Endothelial cell of umbilical vein (primary cell): ENCODE measurements at regions not wholly inside any gene's neighbourhood (a gene's known extent, or its start where the extent isn't known, plus 50 kb on each side); places are given as distances from the start of the nearest gene placed in this dataset.
A peak's percentile ranks its signal among the peaks of the same experiment; 100 is the strongest.

Source experiments
- BruUV-seq: library from RNA; stranded (reverse); fragments of 400-500 nt; replicated peaks from 2 replicates; lab custom pipeline; 2021; lab: Mats Ljungman, UMichigan
- CTCF ChIA-PET: fragments of 300-600, 350-600 bp; sonication (Branson Sonifier 250); formaldehyde crosslinking; loops from one replicate; lab custom pipeline; 2021; ENCODE audit warnings: antibody characterized with exemption, inconsistent platforms; lab: Charles Lee
- POLR2A ChIA-PET: fragments of 300-600, 350-600 bp; sonication (Branson Sonifier 250); formaldehyde crosslinking; loops from one replicate; lab custom pipeline; 2021; ENCODE audit warnings: antibody characterized with exemption, inconsistent platforms; lab: Charles Lee
- DNase-seq: peaks from one replicate; pipeline ENCODE4 v3.0.0-alpha.2; 2011; ENCODE audit warnings: low read depth, low spot score
- FAIRE-seq: peaks from 2 replicates; lab custom pipeline; 2011; peaks lifted over from hg19 to GRCh38; lab: Jason Lieb, UNC
- H2AFZ ChIP-seq: 2 replicates; pipeline ENCODE4 v1.6.0; 2012; ENCODE audit warnings: low read depth, low read length, control low read depth, inconsistent platforms
- H3K27ac ChIP-seq: 2 replicates; pipeline ENCODE4 v1.5.1; 2011; ENCODE audit warnings: low read depth, mild to moderate bottlenecking, control low read depth, low read length, moderate library complexity; ENCODE audit not compliant: insufficient read depth
- H3K27me3 ChIP-seq, 2 experiments: 2 replicates each; pipeline versions ENCODE4 v1.6.0 to v1.6.1; 2011; ENCODE audit warnings: low read length in 2 of 2, mixed read lengths in 1 of 2; ENCODE audit not compliant: control insufficient read depth in 2 of 2, insufficient read depth in 2 of 2
- H3K36me3 ChIP-seq, 2 experiments: 2 replicates in 1 of 2; 3 replicates in 1 of 2; pipeline ENCODE4 v1.5.1; 2011; ENCODE audit warnings: low read length in 2 of 2, mild to moderate bottlenecking in 1 of 2, moderate library complexity in 1 of 2; ENCODE audit not compliant: control insufficient read depth in 2 of 2, insufficient read depth in 2 of 2; ENCODE audit errors: extremely low read depth in 1 of 2
- H3K4me1 ChIP-seq: 3 replicates; pipeline ENCODE4 v1.5.1; 2011; ENCODE audit warnings: mild to moderate bottlenecking, low read length; ENCODE audit not compliant: control insufficient read depth, insufficient read depth; ENCODE audit errors: extremely low read depth
- H3K4me2 ChIP-seq: 2 replicates; pipeline ENCODE4 v1.6.1; 2011; ENCODE audit warnings: low read length, control low read depth, mixed read lengths; ENCODE audit not compliant: insufficient read depth
- H3K4me3 ChIP-seq, 3 experiments: fragments of 200-600 bp in 1 of 3; sonication (generic), shearing (Covaris generic) in 1 of 3; replicated peaks in 1 of 3; 2 replicates each; pipeline ENCODE4 v1.5.1; 2011 to 2016; ENCODE audit warnings: control low read depth in 3 of 3, low read length in 3 of 3, mild to moderate bottlenecking in 2 of 3, inconsistent platforms in 1 of 3, low read depth in 1 of 3, moderate library complexity in 1 of 3; ENCODE audit not compliant: insufficient read depth in 1 of 3
- H3K79me2 ChIP-seq: 2 replicates; pipeline ENCODE4 v1.6.0; 2012; ENCODE audit warnings: low read length, inconsistent platforms; ENCODE audit not compliant: control insufficient read depth, insufficient read depth
- H3K9ac ChIP-seq: replicated peaks from 2 replicates; pipeline ENCODE3; 2011; ENCODE audit warnings: low read length, control low read depth; ENCODE audit not compliant: insufficient read depth; ENCODE audit errors: extremely low read depth
- H3K9me1 ChIP-seq: replicated peaks from 3 replicates; pipeline ENCODE4 v1.6.0; 2011; ENCODE audit warnings: mild to moderate bottlenecking, low read length; ENCODE audit not compliant: control insufficient read depth, insufficient read depth; ENCODE audit errors: extremely low read depth
- H3K9me3 ChIP-seq: replicated peaks from 2 replicates; pipeline ENCODE4 v1.5.1; 2012; ENCODE audit warnings: low read length, inconsistent platforms; ENCODE audit not compliant: control insufficient read depth, insufficient read depth
- H4K20me1 ChIP-seq: replicated peaks from 2 replicates; pipeline ENCODE3; 2011; ENCODE audit warnings: mild to moderate bottlenecking, low read length; ENCODE audit not compliant: control insufficient read depth, insufficient read depth; ENCODE audit errors: extremely low read depth
- CTCF ChIP-seq, 2 donors: IDR thresholded peaks; 1 replicate in 1 of 2; 2 replicates in 1 of 2; pipeline ENCODE4 v1.5.1; 2011; ENCODE audit warnings: low read length in 2 of 2, mild to moderate bottlenecking in 2 of 2, moderate library complexity in 2 of 2, control low read depth in 1 of 2, inconsistent platforms in 1 of 2, low read depth in 1 of 2; ENCODE audit not compliant: insufficient read depth in 1 of 2; ENCODE audit errors: extremely low read depth in 1 of 2
- EZH2 ChIP-seq: IDR thresholded peaks from 2 replicates; pipeline ENCODE4 v1.6.1; 2012; ENCODE audit warnings: borderline replicate concordance, low read depth, mild to moderate bottlenecking, moderate library complexity, low read length, inconsistent platforms; ENCODE audit not compliant: severe bottlenecking
- FOS ChIP-seq: IDR thresholded peaks from 2 replicates; pipeline ENCODE4 v1.6.1; 2011; ENCODE audit warnings: mild to moderate bottlenecking, low read length, moderate library complexity, borderline replicate concordance; ENCODE audit not compliant: insufficient read depth
- GATA2 ChIP-seq: IDR thresholded peaks from 2 replicates; pipeline ENCODE4 v1.7.0; 2011; ENCODE audit warnings: low read depth, mild to moderate bottlenecking, moderate library complexity, mixed read lengths, low read length; ENCODE audit not compliant: insufficient read length, insufficient read depth
- JUN ChIP-seq: IDR thresholded peaks from 2 replicates; pipeline ENCODE4 v1.6.1; 2011; ENCODE audit warnings: borderline replicate concordance, low read depth; ENCODE audit not compliant: insufficient read length, insufficient read depth
- MAX ChIP-seq: IDR thresholded peaks from 2 replicates; pipeline ENCODE4 v1.6.1; 2011; ENCODE audit not compliant: insufficient read depth, insufficient read length
- MYC ChIP-seq: IDR thresholded peaks from one replicate; pipeline ENCODE4 v1.6.1; 2011; ENCODE audit warnings: mild to moderate bottlenecking, low read depth, low read length
- POLR2A ChIP-seq: IDR thresholded peaks from 2 replicates; pipeline ENCODE4 v1.6.1; 2012; ENCODE audit warnings: low read depth, mild to moderate bottlenecking, control low read depth, low read length
- POLR2AphosphoS5 ChIP-seq: IDR thresholded peaks from 2 replicates; pipeline ENCODE4 v1.6.1; 2012; ENCODE audit warnings: low read depth, mild to moderate bottlenecking, control low read depth, low read length, moderate library complexity; ENCODE audit not compliant: insufficient read depth
- dilution Hi-C: fragments of 300-500 bp; cut with MboI; formaldehyde crosslinking; loops from one replicate; pipeline ENCODE4 v1.15.0; 2019; ENCODE audit warnings: low sequenced_read_pairs; ENCODE audit not compliant: extremely low pct_ligation_motif_present
- intact Hi-C: fragments of 100-400 bp; cut with micrococcal nuclease; formaldehyde crosslinking; loops from one replicate; pipeline ENCODE4 v1.10.0; 2022

- no peaks in the 10 kb centered on the region for H3K27me3 ChIP-seq
- no peaks in the 10 kb centered on the region for H4K20me1 ChIP-seq
- peak overlapping the region; percentile 30 for H3K4me2 ChIP-seq
- peaks cover 10% of the 10 kb centered on the region for H3K4me1 ChIP-seq
- no peaks in the 10 kb centered on the region for H3K36me3 ChIP-seq
- TF ChIP-seq MAX: no peak
- TF ChIP-seq GATA2: no peak
- peak; percentile 29 for TF ChIP-seq FOS
- no peak for TF ChIP-seq JUN
- peak; percentile 45 for TF ChIP-seq POLR2AphosphoS5
- no peak for TF ChIP-seq EZH2
- no peak for TF ChIP-seq POLR2A
- no peak for TF ChIP-seq MYC
- TF ChIP-seq CTCF (IDR thresholded peaks at IDR 0.05; ENCODE audit: extremely low read depth in 1 of 2, insufficient read depth in 1 of 2, low read depth in 1 of 2, low read length in 2 of 2): no peak
- no peak overlapping the region for H3K27ac ChIP-seq
- dilution Hi-C loops: no loop called here
- BruUV-seq: no TSS peak
- DNase-seq: peak; percentile 17
- peak; percentile 74 for FAIRE-seq
- CTCF ChIA-PET: interaction anchor here (1.2 to 1.5 kb wide), 2 partner anchors 10 to 58 kb away, joined by 3 to 4 read pairs; no protein-coding TSS in a partner anchor
- H3K4me3 ChIP-seq: no peak overlapping the region
- POLR2A ChIA-PET: no interaction called here
- H3K9me1 ChIP-seq: no peaks in the 10 kb centered on the region
- H2AFZ ChIP-seq: no peak overlapping the region
- no peaks in the 10 kb centered on the region for H3K9me3 ChIP-seq
- intact Hi-C loops: loop anchor here (10.0 kb wide), 1 partner anchor 60 kb away; no protein-coding TSS in a partner anchor
- H3K79me2 ChIP-seq: no peaks in the 10 kb centered on the region
- no peak overlapping the region for H3K9ac ChIP-seq
These were observed 324.6 kb downstream of the HRH4 start for GRCh38 chr18:24785019-24785418.
